ENCODE measurements at regions not wholly inside any gene's neighbourhood (a gene's known extent, or its start where the extent isn't known, plus 50 kb on each side); places are given as distances from the start of the nearest gene placed in this dataset.
"Not testable (repeated sequence)": the region's sequence is repeated elsewhere in the genome, so short reads cannot be mapped to it uniquely, and the experiment has no call there.

DNA sequence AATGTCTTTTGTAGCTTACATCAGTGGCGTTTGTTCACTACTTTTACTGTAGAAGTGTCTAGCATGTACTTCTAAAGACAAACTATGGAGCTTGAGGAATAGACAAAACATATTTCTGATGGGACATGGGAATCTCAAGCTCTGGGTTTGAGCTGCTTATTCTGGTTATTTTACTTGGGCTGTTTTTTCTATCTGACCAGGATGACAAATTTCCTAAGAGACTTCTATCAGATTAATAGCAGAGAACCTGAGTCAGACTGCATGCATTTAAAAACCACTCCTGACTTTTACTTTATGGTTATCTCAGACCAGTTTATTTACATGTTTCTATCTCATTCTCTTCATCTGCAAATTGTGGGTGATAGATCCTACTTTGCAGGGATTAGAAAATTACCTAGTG, 1282.3 kb upstream of the GJE1 start:
- no peak for DNase-seq

DNA sequence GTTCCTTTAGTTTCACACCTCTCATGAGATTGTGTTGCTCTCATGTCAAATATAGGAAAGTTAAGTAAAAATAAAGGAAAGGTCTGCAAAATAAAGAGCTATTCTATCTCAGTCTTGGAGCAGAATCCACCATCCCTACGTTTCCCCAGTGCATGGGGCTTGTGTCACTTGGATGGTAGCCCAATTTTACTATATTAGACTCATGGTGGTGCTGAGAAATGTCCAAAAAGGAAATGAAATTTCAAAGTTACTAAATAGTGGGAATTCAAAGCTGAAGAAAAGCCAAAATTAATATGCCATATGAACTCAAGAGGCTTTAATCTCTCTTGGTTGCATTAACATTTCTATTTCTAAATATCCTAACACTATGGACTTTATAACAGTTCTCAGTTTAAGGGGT, 1283.3 kb upstream of the GJE1 start:
- DNase-seq = no peak

DNA sequence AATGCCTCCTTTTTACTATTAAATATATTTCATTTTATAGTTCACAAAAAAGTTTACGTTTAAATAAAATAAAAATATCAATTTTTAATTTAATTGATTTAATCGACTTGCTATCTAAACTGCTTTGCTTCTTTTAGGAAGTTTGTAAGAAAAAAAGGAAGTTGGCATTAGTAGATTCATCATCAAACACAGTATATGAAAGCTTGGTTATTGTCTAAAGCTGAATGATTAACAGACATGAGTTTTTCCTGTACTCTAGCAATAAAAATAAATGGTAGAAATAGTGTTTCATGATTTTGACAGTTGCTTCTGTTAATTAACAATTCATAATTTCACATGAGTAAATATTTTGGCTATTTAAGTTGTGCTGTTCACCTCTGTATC, 1285.5 kb upstream of the GJE1 start:
- DNase-seq = no peak

DNA sequence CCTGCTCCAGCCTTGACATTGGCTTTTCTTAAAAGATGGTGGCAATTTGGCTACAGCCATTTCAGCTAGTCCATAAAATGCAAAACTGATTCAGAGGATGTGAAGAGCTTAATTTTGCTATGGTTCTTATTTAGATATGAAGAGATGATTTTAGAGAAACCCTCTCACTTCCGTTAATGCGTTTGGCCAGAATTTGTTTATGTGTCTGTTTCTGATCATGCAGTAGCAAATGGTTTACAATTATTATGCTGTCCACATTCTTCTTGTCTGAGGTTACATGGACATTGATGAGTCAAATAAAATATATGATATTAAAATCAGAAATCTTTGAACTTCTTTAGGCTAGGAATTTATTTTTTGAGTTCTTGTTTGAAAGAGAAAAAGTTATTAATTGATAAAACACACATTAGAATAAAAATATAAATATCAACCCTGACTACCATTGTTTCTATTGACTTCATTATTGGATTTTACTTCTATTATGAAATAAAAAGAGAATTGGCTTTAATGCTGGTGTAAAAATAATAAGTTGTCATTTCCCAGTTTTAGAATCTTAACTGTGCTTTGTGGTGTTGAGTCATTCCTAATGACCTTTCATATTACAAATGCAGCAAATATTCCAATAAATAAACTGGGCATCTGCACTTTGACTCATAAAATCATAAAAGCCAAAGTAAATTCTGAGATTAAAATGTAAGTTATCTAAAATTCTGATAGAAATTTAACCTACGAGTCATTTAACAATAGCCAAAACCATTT, 1286.0 kb upstream of the GJE1 start:
- no peak for DNase-seq

DNA sequence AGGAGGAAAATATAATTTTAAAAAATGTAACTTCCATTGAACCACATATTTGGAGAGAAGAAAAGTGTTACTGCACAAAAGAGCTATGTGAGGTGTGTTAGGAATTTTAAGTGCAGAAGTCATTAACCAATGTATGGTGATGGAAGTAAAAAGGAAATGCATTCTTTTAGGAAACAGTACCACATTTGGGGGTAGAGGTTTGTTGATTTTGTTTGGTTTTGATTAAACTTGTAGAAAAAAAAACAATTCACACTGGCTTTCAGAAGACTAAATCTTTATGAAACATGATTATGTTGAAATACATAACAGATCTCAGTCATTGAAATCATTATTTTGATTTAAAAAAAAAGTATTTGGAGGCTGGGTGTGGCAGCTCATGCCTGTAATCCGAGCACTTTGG, 1287.0 kb upstream of the GJE1 start:
- no peak for DNase-seq

DNA sequence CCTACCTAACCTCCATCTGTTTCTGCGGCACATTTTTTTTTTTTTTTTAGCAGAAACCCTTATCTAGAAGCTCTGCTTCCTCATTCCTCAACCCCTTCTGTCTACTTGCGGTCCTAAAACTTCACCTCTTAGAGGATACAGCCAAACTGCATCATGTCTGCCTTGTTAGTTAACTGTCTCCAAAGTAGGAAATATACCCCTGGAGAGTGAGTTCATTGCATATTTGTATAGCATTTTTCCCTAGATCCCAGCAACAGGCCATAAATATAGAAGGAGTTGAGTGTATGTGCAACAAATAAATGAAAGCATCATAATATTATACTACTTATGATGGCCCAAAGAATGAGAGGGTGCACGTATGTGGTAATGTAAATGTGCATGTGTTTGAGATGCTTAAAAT, 1288.6 kb upstream of the GJE1 start:
- no peak for DNase-seq

DNA sequence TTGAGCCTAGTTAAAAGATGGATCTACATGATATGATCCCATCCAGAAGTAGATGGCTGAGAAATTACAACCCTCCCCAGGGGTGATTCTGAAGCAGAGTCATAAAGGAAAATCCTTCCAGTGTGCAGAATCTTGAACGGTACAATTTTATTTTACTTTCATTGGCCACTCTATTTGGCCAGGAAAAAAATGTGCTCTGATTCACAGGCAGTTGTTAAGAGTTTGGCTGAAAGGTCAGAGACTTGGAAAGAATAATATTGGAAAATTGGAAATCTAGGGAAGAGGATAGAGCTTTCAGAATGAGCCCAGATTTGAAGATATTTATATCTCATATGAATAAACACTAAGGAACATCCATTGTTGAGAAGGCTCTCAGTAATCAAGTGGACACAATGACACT, 1299.3 kb upstream of the GJE1 start:
- no peak for DNase-seq

DNA sequence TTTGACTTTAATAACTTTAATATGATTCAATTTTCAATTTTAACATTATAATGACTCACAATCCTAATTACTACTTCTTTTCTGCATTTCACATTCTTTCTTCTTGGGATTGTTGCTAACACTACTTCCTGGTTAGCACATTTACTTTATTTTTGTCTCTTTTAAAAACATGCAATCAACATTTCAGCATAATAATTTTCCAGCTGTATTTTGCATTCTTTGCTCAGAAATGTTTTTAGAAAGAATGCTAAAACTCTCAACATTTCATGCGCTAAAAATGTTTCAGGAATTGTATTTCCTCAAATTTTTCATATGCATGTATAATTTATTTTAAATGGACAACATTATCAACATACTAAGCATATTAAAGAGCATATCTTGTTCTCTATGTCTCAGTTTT, 1302.1 kb upstream of the GJE1 start:
- no peak for DNase-seq

DNA sequence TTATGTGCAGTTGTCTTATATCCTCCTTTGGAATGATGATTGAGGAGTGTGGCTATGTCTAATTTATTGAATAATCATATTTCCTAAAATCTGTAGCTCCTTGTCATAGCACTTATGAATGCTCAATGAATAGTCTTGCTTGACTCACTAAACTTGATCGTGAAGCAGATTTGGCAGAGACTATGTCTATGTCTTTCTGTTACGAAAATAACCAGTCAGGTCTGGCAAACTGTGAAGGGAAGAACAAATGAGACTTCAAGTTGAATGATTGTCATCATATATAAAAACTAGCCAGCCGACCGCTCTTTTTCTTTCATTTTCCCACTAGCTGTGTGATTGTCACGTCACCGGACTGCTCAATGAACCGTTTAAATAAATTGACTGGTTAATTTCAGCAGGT, 1303.9 kb upstream of the GJE1 start:
- DNase-seq = no peak

DNA sequence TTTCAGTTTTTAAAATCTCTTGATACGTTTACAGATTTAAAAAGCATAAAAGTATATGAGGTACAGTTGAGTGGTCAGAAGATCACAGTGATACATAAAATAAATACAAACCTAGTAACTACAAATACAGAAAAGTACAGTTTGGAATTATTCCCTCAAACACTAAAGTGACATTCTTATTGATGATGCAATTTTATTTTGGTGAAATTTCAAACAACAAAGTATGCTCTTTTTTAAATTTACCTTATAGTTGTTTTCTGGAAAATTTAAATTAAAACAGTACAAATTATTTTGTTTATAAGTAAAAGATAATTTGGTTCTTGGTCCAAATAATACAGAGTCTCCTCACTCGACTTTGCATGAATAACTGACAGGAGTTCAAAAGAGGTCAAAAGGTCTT, 1305.1 kb upstream of the GJE1 start:
- no peak for DNase-seq

DNA sequence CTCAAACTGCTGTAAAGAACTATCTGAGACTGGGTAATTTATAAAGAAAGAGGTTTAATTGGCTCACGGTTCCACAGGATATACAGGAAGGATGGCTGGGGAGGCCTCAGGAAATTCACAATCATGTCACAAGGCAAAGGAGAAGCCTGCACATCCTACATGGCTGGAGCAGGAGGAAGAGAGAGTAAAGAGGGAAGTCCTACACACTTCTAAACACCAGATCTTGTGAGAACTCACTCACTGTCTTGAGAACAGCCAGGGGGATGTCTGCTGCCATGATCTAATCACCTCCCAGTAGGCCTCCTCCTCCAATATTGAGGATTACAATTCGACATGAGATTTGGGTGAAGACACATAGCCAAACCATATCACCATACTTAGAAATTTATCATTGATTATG, 1307.0 kb upstream of the GJE1 start:
- no peak for DNase-seq

DNA sequence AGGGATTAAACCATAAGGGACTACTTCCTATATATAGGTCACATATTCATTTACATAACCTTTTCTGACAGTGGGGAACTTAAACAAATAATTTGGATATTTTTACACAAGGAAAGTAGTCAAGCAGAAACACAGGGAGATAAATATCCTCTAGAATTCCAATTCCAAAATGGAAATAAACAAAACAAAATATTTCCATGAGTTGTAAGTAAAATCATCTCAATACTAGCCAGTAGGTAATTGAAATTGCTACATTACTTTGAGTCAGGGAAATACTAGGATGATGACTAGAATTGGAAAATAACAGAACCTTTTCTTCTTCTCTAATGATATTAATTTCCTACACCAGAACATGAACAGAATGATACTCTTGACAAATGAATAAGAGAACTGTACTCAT, 1308.1 kb upstream of the GJE1 start:
- DNase-seq = no peak

DNA sequence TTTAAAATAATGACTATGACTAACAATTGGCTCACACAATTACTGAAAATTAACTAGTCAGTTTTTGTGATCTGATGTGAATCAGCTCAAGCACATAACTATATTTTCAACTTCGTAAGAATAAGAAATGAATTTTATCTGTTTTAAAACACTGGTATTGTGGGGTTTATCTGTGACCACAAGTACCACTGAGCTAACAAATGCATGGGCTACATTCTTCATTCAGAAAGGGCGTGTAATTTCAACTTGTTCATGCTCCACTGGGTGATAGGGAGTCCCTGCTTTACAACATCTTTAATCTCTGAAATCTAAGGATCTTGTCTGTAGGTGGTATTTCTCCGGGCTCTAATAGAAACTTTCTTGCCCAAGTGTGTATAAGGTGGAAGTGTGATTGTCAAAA, 1311.5 kb upstream of the GJE1 start:
- DNase-seq = no peak

DNA sequence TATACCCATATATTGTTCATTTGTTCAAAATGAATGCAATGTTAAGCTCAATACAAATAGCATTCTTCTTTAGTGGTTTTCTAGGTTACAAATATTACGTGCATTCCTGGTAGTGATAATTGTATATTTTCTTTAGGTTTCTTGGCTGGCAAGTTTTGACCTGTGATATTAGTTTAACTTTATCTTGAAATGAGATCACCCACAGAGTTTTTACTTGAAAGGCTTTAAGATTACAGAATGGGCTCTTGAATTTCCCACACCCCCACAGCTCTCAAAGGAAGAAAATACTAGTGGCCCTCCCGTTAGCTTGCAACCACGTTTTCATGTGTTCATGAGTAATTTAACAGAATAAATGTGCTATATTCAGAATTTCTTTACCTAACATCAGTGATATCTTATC, 1315.5 kb upstream of the GJE1 start:
- DNase-seq = no peak

DNA sequence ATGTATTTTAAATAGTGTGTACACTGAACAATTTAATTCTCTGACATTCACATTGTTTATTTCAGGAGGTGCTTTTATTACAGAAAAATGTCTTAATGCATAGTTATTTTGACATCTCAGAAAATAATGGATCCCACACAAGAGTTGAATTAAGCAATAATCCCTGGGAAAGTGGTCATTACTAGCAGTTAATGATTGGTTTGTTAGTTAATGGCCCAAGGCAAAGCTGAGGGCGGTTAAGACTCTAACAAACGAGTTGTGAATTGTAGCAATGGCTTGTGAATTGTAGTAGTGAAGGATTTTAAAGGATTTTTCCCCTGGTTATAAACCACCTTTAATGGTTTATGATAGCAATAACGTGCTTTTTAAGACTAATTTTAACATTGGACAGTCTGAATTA, 1316.0 kb upstream of the GJE1 start:
- DNase-seq = no peak

DNA sequence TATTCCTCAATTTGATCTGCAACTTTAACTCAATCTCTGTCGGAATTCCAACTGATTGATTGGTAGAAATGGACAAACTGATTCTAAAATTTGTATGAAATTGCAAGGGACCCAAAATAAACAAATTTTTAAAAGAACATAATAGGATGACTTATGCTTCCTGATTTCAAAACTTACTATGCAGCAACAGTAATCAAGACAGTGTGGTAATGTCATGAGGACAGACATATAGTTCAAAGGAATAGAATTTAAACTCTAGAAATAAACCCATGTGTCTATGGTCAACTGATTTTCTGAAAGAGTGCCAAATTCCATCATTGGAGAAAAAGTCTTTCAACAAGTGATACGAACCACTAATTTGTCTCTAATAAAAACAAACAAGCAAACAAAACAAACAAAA, 1320.1 kb upstream of the GJE1 start:
- DNase-seq = no peak

DNA sequence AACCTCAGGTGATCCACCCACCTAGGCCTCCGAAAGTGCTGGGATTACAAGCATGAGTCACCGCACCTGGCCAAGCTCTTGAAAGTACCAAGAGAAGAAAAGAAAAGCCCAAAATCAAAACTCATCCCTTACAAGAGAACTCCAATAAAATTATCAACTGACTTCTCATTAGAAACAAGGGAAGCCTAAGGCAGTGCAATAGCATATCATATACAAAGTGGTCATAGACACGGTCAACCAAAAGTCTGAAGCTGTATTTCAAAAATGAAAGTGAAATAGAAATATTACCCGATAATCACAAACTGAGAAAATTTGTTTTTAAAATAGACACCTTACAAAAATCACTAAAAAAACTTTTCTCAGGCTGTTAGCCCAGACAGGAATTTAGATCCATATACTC, 1321.1 kb upstream of the GJE1 start:
- no peak for DNase-seq

DNA sequence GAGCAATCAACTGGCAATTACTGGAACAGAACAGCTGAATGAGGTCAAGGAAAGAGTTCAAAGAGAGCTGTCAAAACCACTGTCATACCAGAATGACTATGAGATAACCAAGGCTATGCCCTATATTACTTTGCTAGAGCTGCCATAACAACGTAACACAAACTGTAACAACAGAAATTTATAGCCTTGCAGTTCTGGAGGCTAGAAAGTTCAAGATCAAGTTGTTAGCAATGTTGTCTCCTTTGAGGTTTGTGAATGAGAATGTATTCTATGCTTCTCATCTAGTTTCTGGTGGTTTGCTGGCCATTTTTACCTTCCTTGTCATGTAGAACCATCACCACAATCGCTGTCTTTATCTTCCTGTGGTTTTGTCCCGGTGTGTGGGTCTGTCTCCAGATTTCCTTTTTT, 1323.0 kb upstream of the GJE1 start:
- DNase-seq = no peak

DNA sequence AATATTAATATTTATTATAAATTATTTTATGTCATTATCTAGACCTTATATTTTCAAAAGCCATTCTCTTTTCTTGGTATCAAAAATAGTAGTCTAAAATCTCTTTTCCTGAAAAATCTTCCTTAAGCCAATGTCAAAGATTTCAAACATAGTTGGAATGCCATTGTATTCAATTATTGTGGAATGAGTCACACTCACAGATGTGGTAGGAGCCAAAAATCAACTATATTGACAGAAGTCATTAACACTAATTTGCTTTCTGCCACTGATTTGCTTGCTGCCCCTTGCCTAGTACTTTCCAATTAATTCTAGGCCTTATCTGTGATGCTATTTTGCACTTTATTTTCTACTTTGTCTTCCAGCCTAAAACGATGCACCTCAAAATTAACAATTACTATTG, 1326.3 kb upstream of the GJE1 start:
- no peak for DNase-seq

DNA sequence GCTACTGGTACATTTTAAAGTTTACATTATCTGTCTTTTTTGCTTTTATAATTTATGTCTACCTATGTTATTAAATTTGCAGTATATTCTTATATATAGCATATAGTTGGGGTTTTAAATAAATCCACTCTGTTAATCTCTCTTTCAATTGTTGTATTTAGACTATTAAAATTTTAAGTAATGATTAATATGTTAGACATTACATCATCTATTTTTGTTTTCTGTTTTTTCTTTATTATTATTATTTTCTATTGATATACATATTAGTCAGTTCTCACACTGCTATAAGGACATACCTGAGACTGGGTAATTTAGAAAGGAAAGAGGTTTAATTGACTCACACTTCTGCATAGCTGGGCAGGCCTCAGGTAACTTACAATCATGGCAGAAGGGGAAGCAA, 1338.2 kb upstream of the GJE1 start:
- no peak for DNase-seq

DNA sequence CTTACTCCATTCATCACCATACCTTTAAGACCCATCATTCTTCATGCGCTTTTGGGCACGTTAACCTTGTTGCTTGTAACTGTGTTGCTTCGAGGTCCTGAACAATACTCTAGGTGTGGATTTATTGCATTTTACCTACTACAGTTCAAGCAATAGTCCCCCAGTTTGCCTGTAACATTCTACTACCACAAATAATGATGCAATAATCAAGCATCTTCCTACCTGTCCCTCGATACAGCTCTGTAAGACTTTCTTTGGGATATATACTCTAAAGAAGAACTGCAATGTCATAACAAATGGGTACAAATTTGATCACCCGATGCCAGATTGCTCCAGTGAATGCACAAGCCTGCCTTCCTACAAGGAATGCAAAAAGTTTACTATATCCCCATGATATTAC, 1342.6 kb upstream of the GJE1 start:
- DNase-seq = no peak

DNA sequence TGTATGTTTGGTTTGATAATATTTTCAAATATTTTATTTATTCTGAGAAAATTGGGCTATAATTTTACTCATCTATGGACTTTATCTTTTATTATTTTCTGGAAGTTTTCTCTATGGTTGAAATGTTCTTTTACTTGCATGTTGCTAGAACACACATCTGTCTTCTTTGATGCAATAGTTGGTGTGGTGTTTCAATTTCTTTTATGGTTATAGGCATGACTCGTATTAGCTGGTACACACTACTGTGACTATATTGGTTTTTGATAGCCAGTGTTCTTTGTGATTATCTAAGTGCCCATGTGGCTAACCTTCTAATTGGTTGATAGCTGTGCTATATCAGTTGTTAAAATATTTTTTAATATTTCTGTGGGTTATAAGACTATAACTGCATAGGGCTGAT, 1343.3 kb upstream of the GJE1 start:
- DNase-seq = no peak

DNA sequence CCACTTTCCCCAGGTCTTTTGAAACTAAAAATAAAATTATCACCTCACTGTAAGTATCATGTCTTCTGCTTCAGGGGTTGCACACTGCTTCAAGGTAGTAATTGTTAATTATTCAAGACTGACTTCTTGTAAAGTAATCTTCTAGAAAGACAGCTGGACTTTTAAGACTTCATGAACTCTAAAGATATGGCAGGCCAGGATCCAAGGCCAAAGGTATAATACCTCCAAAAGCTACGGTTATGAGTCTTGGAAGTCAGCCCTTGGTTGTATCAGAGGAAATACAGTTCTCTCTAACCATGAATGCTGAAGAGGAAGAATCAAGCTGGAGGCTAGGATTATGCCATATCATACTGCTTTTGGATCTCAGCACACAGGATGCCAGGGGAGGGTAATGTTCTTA, 1346.8 kb upstream of the GJE1 start:
- DNase-seq = no peak

DNA sequence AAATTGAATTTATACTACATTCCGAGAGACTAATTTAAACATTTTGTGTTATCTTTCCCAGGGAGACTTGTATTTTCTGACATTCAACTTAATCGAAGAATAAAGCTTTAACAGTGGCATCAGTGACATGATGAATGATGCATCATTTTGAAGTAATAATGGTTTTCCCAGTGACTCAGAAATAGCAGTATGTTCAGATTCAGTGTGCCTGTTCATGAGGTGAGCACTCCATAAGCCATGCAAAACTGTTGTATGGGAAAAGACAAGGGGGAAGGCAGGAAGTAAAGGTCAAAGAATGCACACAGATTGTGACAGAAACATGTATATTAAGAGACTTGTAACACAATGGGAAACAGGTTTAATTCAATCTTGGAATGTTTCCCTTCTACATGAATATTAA, 1348.2 kb upstream of the GJE1 start:
- DNase-seq = no peak

DNA sequence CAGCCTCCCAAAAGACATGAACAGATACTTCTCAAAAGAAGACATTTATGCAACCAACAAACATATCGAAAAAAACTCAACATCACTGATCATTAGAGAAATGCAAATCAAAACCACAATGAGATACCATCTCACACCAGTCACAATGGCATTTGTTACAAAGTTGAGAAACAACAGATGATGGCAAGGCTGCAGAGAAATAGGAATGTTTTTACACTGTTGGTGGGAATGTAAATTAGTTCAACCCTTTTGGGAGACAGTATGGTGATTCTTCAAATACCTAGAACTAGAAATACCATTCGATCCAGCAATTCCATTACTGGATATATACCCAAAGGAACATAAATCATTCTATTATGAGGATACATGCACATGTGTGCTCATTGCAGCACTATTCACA, 1349.2 kb upstream of the GJE1 start:
- not testable (repeated sequence) for DNase-seq

DNA sequence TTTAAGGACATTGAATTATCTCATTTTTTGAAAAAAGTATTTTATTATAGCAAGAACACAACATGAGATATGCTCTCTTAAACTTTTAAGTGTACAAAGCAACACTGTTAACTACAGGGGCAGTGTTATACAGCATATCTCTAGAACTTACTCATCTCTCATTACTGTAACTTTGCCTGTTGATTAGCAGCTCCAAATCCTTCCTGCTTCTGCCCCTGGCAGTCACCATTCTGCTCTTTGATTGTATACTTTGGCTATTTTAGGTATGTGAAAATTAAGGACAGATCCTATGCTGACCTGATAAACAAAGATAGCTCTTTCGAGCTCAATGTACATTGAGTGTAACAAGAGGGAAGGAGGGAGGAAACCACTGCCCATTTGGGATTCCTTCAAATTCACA, 1349.8 kb upstream of the GJE1 start:
- DNase-seq = no peak

Measured in NCI-H1105 treated with DMSO at 0.1 percent for 48 hours (cell line).